Peyer's patch (tissue), 4 donors: ENCODE measurements at regions not wholly inside any gene's neighbourhood (a gene's known extent, or its start where the extent isn't known, plus 50 kb on each side); places are given as distances from the start of the nearest gene placed in this dataset.

Experiments used
- DNase-seq, 3 donors: peaks; one replicate each; pipeline ENCODE4 v3.0.0-alpha.2; 2017 to 2019
- H3K27ac ChIP-seq, 4 donors: fragments of 200-600 bp; sonication (generic); one replicate each; pipeline ENCODE4 v1.5.1; 2016 to 2019
- H3K27me3 ChIP-seq, 2 donors: fragments of 200-600 bp; sonication (generic); one replicate each; pipeline ENCODE4 v1.5.1; 2019
- H3K36me3 ChIP-seq, 3 donors: fragments of 200-600 bp; sonication (generic); one replicate each; pipeline ENCODE4 v1.5.1; 2016 to 2019
- H3K4me1 ChIP-seq, 4 donors: fragments of 200-600 bp; sonication (generic); one replicate each; pipeline ENCODE4 v1.5.1; 2016 to 2019
- H3K4me3 ChIP-seq, 4 donors: fragments of 200-600 bp; sonication (generic); 1 replicate in 3 of 4; 2 replicates in 1 of 4; pipeline ENCODE4 v1.5.1; 2016 to 2019; ENCODE audit warnings: mild to moderate bottlenecking in 1 of 4
- H3K9me3 ChIP-seq, 4 donors: fragments of 200-600 bp; sonication (generic); one replicate each; pipeline ENCODE4 v1.5.1; 2016 to 2019; ENCODE audit warnings: mild to moderate bottlenecking in 1 of 4
- CTCF ChIP-seq, 6 experiments: fragments of 450-650 bp in 4 of 6; fragments of 200-600 bp in 2 of 6; sonication (generic) in 1 of 6; IDR thresholded peaks; one replicate each; pipeline ENCODE4 v1.5.1; 2017 to 2019; ENCODE audit warnings: antibody characterized with exemption in 6 of 6, mild to moderate bottlenecking in 3 of 6, moderate library complexity in 1 of 6
- POLR2A ChIP-seq, 2 donors: fragments of 450-650 bp; IDR thresholded peaks; one replicate each; pipeline ENCODE4 v1.5.1; 2017; ENCODE audit warnings: antibody characterized with exemption in 2 of 2, mild to moderate bottlenecking in 2 of 2, moderate library complexity in 2 of 2

- H3K27me3 ChIP-seq: no peaks in the 10 kb centered on the region
- no peaks in the 10 kb centered on the region for H3K4me1 ChIP-seq
- no peak for DNase-seq
- H3K36me3 ChIP-seq: no peaks in the 10 kb centered on the region
- H3K27ac ChIP-seq: no peak overlapping the region
- H3K4me3 ChIP-seq: no peak overlapping the region
- no peak for TF ChIP-seq POLR2A (IDR thresholded peaks at IDR 0.05)
- TF ChIP-seq CTCF (IDR thresholded peaks at IDR 0.05): no peak
- H3K9me3 ChIP-seq: no peaks in the 10 kb centered on the region
Observed at GRCh38 chr2:5285061-5285460, 407.1 kb upstream of the SOX11 start.

GRCh38 chr2:5285872-5286769 lies 406.1 kb upstream of the SOX11 start:
- Histone ChIP-seq H3K9me3 (no peaks in the 10 kb centered on the region), H3K27ac (no peak overlapping the region), H3K27me3 (no peaks in the 10 kb centered on the region), H3K36me3 (no peaks in the 10 kb centered on the region), H3K4me1 (no peaks in the 10 kb centered on the region), H3K4me3 (no peak overlapping the region)
- TF ChIP-seq CTCF (IDR thresholded peaks at IDR 0.05) (no peak), POLR2A (IDR thresholded peaks at IDR 0.05) (no peak)
- no peak for DNase-seq

GRCh38 chr2:5287558-5288334 lies 404.4 kb upstream of the SOX11 start:
- Histone ChIP-seq H3K9me3 (no peaks in the 10 kb centered on the region), H3K27me3 (no peaks in the 10 kb centered on the region), H3K4me3 (no peak overlapping the region), H3K4me1 (no peaks in the 10 kb centered on the region), H3K36me3 (no peaks in the 10 kb centered on the region), H3K27ac (no peak overlapping the region)
- DNase-seq: no peak
- TF ChIP-seq POLR2A (IDR thresholded peaks at IDR 0.05) (no peak), CTCF (IDR thresholded peaks at IDR 0.05) (no peak)

- H3K36me3 ChIP-seq: no peaks in the 10 kb centered on the region
- H3K4me1 ChIP-seq: no peaks in the 10 kb centered on the region
- H3K27me3 ChIP-seq: no peaks in the 10 kb centered on the region
- no peak for DNase-seq
- H3K4me3 ChIP-seq: no peak overlapping the region
- no peaks in the 10 kb centered on the region for H3K9me3 ChIP-seq
- no peak overlapping the region for H3K27ac ChIP-seq
- TF ChIP-seq POLR2A (IDR thresholded peaks at IDR 0.05) (no peak), CTCF (IDR thresholded peaks at IDR 0.05) (no peak)
Observed at GRCh38 chr2:5290900-5291546, 401.2 kb upstream of the SOX11 start.

- H3K27me3 ChIP-seq: no peaks in the 10 kb centered on the region
- no peaks in the 10 kb centered on the region for H3K4me1 ChIP-seq
- TF ChIP-seq POLR2A (IDR thresholded peaks at IDR 0.05): no peak
- no peak for DNase-seq
- H3K9me3 ChIP-seq: no peaks in the 10 kb centered on the region
- no peaks in the 10 kb centered on the region for H3K36me3 ChIP-seq
- H3K4me3 ChIP-seq: no peak overlapping the region
- no peak overlapping the region for H3K27ac ChIP-seq
Observed at GRCh38 chr2:5304640-5305039, 387.5 kb upstream of the SOX11 start.

GRCh38 chr2:5315041-5315440 lies 377.1 kb upstream of the SOX11 start:
- no peak overlapping the region for H3K27ac ChIP-seq
- H3K36me3 ChIP-seq: no peaks in the 10 kb centered on the region
- no peak overlapping the region for H3K4me3 ChIP-seq

More at GRCh38 chr2:5315041-5315440, 377.1 kb upstream of the SOX11 start:
- no peak for DNase-seq
- Histone ChIP-seq H3K4me1 (no peaks in the 10 kb centered on the region), H3K27me3 (no peaks in the 10 kb centered on the region), H3K9me3 (no peaks in the 10 kb centered on the region)
- no peak for TF ChIP-seq POLR2A (IDR thresholded peaks at IDR 0.05)
- TF ChIP-seq CTCF (IDR thresholded peaks at IDR 0.05): no peak
